DMS114 treated with DMSO at 0.1 percent for 48 hours (cell line): ENCODE measurements at regions not wholly inside any gene's neighbourhood (a gene's known extent, or its start where the extent isn't known, plus 50 kb on each side); places are given as distances from the start of the nearest gene placed in this dataset.

ENCODE experiments used
- DNase-seq: peaks from one replicate; lab custom pipeline; 2025; ENCODE audit not compliant: unreplicated experiment; lab: John Stamatoyannopoulos, UW

- DNase-seq = no peak
These were observed 676.9 kb downstream of the GATA3 start for GRCh38 chr10:8731121-8732095.

GRCh38 chr10:8738987-8739386, 684.5 kb downstream of the GATA3 start:
- no peak for DNase-seq

GRCh38 chr10:8752146-8752843, 697.8 kb downstream of the GATA3 start:
- DNase-seq = no peak

- no peak for DNase-seq
These were observed 703.5 kb downstream of the GATA3 start for GRCh38 chr10:8758029-8758428.

GRCh38 chr10:8766899-8767298, 712.4 kb downstream of the GATA3 start:
- DNase-seq = no peak

GRCh38 chr10:8767591-8767990, 713.1 kb downstream of the GATA3 start:
- no peak for DNase-seq

- no peak for DNase-seq
These were observed 713.9 kb downstream of the GATA3 start for GRCh38 chr10:8768341-8768740.

- DNase-seq = no peak
These were observed 714.4 kb downstream of the GATA3 start for GRCh38 chr10:8768852-8769251.

- DNase-seq = no peak
These were observed 722.6 kb downstream of the GATA3 start for GRCh38 chr10:8776926-8777622.

- no peak for DNase-seq
These were observed 724.2 kb downstream of the GATA3 start for GRCh38 chr10:8778713-8779112.

- DNase-seq = no peak
These were observed 733.2 kb downstream of the GATA3 start for GRCh38 chr10:8787649-8788048.

- DNase-seq = no peak
These were observed 735.9 kb downstream of the GATA3 start for GRCh38 chr10:8790390-8790789.

- DNase-seq = no peak
These were observed 740.4 kb downstream of the GATA3 start for GRCh38 chr10:8794860-8795259.

GRCh38 chr10:8800426-8800825, 745.9 kb downstream of the GATA3 start:
- no peak for DNase-seq

GRCh38 chr10:8803992-8804391, 749.5 kb downstream of the GATA3 start:
- DNase-seq = no peak

- DNase-seq = no peak
These were observed 756.2 kb downstream of the GATA3 start for GRCh38 chr10:8810677-8811076.

GRCh38 chr10:8811201-8811600, 756.7 kb downstream of the GATA3 start:
- no peak for DNase-seq

- DNase-seq = no peak
These were observed 761.5 kb downstream of the GATA3 start for GRCh38 chr10:8815969-8816368.

GRCh38 chr10:8817299-8817698, 762.8 kb downstream of the GATA3 start:
- no peak for DNase-seq

- DNase-seq = no peak
These were observed 771.1 kb downstream of the GATA3 start for GRCh38 chr10:8825611-8826010.

- no peak for DNase-seq
These were observed 775.1 kb downstream of the GATA3 start for GRCh38 chr10:8829592-8829991.

- no peak for DNase-seq
These were observed 775.6 kb downstream of the GATA3 start for GRCh38 chr10:8830048-8830447.
